ENCODE measurements at regions not wholly inside any gene's neighbourhood (a gene's known extent, or its start where the extent isn't known, plus 50 kb on each side); places are given as distances from the start of the nearest gene placed in this dataset.

DNA sequence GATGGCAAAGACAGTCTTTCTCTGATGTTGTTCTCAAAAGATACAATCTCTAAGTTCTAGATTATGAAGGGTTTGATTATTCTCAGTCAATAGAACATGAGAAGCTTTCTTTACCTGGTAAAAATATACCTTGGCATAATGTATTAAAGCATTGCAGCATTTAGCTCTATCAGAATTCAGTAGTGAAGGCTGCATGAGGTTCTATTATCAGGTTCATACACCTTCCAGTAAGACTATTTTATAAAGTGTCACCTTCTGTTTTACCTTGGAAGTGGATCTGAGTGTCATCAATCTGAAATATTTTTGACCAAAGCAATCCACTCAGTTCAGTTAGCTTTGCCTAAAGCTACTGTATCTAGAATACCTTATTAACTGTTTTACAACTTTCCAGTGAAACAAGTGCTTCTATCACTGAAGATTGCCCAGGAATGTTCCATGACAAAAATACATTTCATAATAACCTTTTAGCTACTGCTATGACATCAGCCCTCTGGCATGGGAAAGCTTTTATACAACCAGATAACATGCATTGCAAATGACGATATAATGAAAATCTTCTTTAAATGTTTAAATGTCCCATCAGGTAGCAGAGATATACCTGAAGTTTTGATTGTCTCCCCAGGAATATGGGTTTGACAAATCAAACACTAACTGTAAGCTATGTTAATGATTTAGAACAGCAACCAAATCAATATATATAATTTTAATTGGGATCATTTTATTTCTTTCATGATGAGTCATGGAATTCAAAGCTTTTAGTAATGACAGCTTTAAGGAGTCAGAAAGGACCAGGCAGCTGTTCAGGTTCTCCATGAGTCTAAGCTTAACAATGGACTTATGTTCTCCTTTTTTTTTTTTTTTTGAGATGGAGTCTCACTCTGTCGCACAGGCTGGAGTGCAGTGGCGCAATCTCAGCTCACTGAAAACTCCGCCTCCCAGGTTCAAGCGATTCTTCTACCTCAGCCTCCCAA lies 72.2 kb downstream of the UFM1 start:
- TF ChIP-seq, protein P1, sequence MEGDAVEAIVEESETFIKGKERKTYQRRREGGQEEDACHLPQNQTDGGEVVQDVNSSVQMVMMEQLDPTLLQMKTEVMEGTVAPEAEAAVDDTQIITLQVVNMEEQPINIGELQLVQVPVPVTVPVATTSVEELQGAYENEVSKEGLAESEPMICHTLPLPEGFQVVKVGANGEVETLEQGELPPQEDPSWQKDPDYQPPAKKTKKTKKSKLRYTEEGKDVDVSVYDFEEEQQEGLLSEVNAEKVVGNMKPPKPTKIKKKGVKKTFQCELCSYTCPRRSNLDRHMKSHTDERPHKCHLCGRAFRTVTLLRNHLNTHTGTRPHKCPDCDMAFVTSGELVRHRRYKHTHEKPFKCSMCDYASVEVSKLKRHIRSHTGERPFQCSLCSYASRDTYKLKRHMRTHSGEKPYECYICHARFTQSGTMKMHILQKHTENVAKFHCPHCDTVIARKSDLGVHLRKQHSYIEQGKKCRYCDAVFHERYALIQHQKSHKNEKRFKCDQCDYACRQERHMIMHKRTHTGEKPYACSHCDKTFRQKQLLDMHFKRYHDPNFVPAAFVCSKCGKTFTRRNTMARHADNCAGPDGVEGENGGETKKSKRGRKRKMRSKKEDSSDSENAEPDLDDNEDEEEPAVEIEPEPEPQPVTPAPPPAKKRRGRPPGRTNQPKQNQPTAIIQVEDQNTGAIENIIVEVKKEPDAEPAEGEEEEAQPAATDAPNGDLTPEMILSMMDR (IDR thresholded peaks at IDR 0.05; ENCODE audit: insufficient read depth, low read length, poor library complexity, severe bottlenecking) = no peak
- TF ChIP-seq EZH2phosphoT487 (conservative IDR thresholded peaks at IDR 0.05; ENCODE audit: low read length) = no peak

Measured in SU-DHL-6 (cell line).